Kidney glomerular epithelial cell (primary cell): ENCODE measurements at regions not wholly inside any gene's neighbourhood (a gene's known extent, or its start where the extent isn't known, plus 50 kb on each side); places are given as distances from the start of the nearest gene placed in this dataset.

ENCODE experiments used
- DNase-seq: peaks from one replicate; lab custom pipeline; 2025; lab: John Stamatoyannopoulos, UW

DNA sequence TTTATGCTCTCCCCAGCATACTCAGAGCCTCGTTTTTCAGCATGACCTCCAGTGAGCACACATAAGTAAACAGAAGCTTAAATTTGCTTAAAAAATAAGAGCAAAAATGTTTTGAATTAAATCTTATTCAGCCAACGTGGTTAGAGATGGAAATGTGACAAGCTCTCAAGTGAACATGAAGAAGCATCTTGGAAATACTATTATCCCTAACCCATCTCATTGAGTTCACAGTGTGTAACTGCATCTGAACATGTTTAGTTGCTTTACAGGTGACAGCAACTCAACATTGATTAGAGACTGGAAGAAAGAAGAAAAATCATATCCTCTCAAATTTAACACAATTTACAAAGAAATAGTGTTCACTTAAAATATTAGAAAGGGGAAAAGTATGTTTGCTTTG, 1785.1 kb downstream of the MAT2B start:
- no peak for DNase-seq

DNA sequence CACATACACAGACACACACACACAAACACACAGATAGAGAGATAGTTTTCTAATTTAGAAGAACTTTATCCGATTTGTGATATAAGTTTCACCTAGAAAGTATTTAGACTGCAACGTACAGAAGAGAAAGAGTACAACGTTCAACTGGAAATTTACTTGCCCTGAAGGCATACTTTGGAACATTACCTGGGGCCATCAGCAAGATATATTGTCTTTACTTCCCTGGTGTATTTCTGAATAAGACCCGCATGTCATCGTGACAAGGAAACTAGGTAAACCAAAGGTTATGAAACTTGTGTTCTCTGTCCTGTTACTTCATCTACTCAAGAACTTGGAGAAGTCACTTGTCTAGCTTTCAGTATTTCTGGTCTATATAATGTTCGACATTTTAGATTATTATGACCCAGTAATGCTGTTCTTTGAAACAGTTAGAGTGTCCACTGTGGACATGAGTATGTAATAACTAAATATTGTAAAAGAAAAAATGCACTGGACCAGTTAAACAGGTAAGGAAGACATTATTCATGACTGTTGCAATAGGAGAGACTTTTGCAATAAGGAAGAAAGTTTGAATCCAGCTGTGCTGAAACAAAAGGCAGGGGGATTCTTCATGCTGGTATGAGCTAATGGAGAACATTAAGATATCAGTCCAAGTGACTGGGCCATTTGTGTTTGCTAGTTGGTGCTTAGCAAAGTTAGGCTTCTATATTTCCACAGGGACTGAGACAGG, 1791.1 kb downstream of the MAT2B start:
- no peak for DNase-seq

DNA sequence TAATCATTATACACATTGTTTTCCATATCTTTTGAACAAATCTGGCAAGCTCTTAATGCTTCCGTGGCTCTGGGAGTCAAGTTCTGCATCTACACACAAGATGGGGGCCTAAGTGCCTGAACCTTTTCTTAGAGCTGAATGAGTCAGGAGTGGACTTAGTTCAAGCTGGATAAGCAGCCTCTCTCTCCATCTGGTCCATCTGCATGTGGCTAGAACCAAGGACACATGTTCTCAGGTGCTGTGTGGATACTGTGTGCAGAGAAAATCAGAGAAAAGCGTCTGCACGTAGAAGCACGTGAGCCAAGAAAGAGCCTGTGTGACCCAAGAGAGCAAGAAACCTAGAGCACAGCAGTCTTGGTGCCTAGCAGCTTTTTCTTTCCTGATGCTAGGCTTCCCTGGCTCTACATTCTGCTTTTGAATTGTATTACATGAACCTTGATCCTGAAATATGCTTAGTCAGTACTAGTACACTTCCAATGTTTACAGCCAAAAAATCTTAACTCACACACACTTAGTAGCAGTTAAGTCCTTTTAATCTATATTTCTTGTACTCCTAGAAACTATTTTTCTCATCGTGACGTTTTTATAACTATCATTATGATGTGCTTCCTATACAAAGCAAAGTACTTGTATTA, 1798.9 kb downstream of the MAT2B start:
- no peak for DNase-seq

DNA sequence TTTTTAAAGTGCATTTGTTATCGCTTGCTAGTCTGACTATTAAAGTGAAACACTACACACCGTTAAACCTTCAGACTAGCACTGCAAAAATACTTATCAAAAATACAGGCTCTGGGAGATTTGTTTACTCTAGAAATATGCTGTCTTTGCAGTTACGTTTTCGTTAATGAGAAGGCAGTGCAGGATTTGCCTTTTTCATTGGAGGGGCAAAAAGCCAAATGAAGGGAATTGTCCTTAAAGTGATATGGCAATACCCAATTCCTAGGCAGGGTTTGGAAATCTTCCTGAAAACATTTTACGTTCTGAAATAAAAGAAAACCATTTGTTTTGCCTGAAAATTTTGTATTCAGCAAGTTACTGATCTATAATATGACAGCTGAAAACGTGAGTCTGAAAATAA, 1800.2 kb downstream of the MAT2B start:
- no peak for DNase-seq

DNA sequence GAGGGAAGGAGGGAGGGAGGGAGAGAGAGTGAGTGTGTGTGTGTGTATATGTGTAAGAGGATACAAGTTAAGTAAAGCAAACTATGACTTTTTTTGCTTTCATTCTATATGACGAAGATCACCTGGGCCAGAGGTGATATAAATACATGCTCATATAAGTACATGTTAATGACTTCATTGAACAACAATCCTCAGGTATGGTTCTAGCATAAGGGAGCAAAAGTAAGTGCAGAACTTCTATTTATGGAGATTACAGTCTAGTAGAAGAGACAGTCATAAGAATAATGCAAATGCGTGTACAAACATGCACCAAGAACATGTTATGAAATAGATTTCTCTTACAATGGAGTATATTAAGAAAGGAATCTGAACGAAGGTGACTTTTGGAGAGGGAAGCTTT, 1804.0 kb downstream of the MAT2B start:
- DNase-seq = no peak

DNA sequence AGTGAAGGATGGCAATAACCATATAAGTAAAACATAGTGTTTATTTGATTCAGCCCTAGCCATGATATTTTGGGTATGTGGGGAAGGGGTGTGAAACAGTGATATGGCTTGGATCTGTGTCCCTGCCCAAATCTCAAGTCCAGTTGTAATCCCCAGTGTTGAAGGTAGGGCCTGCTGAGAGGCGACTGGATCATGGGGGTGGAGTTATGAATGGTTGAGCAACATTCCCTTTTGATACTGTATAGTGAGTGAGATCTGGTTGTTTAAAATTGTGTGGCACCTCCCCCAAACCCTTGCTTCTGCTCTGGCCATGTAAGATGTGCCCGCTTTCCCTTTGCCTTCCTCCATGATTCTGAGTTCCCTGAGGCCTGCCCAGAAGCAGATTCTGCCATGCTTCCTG, 1804.6 kb downstream of the MAT2B start:
- DNase-seq = no peak

DNA sequence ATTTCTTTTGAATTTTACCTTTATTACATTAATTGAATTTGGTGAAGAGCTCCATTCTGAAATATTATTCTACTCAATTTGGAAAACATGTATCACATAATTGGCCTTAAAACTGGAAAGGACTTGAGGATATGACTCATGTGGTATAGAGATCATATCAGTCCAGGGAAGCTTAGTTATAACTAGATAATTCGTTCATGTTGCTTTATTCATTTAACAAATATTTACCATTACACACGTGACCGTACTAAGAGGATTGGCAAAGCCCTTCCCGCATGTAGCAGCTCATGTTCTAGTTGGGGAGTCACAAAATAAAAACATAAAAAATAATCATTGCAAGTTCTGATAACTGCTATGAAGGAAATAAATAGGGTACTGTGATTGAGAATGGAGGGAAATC, 1816.5 kb downstream of the MAT2B start:
- no peak for DNase-seq

DNA sequence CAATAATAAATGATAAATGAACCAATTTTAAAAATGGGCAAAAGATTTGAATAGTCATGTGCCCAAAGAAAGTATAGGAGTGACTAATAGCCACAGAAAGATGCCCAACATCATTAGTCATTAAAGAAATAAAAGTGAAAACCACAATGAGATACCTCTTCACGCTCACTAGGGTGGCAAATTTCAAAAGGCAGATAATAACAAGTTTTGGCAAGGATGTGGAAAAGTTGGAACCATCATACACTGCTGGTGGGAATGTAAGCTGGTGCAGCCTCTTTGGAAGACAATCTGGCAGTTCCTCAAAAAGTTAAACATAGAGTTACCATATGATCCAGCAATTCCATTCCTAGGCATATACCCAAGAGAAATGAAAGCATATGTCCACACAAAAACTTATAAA, 1819.8 kb downstream of the MAT2B start:
- peak; percentile 50 for DNase-seq

DNA sequence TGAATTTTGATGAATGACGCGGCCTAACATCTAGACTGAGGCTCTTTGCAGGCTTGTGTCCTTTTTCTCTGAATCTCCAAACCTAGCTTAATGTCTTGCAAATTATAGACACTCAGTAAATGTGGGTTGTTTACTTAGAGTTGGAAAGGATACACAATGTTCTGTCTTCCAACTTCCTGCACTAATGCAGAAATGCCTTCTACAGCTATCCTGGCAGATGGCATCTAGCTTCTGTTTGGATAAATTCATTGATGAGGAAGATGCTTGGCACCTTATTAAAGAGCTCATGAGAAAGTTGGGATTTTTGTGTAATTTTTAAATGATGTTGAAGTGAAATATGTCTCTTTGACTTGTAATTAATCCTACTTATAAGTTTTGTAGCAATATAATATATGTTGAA, 1822.2 kb downstream of the MAT2B start:
- DNase-seq = no peak

DNA sequence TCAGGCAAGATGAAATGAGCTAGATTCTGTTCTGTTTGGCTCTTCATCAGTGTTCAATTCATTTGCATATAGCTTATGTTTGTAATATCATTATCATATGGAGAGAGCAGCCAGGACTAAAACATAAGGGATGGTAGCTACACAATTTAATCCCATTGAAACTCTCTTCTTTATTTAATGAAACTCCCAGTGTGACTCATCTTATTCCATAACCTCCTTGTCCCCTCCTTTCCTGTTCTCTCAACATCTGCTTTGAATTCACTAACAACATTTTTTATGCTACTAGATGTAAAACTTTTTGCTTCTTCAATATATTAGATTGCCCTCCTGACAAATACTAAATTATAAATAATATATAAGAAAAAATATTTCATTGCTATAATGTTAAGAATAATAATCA, 1823.4 kb downstream of the MAT2B start:
- DNase-seq = no peak

DNA sequence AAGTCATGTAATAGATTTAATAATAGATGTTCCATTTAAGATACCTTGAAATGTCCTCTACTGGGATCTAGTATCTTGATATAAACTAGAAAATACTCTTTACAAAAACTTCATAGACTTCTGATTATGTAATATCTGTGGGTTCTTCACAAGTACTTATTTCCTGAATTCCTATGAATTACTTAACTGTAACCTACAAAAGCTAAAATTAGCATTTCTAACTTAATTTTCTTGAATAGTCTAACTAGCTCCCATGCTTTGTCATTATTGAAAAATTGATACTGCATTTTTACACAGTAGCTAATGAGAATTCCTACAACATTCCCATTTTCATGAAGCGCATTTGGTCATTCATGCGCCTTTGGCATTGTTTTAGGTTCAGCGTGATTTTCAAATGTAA, 1828.2 kb downstream of the MAT2B start:
- DNase-seq = peak; percentile 28

DNA sequence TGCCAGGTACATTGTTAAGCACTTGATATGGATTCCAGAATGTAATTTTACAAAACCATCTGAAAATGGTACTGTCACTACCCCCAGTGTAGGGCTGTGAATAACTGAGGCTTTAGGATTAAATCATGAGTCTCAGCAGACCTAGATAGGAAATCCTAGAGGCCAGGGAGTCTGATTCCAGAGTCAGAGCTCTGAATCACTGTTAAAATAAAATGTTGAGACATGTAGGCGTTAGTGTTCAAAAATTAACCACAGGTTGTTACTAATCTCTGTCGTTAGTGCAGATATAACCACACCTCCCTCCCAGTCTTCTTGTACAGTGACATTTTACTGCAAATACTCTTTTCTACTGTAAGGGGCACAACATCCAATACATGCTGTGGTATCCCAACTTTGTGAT, 1828.8 kb downstream of the MAT2B start:
- peak; percentile 86 for DNase-seq

DNA sequence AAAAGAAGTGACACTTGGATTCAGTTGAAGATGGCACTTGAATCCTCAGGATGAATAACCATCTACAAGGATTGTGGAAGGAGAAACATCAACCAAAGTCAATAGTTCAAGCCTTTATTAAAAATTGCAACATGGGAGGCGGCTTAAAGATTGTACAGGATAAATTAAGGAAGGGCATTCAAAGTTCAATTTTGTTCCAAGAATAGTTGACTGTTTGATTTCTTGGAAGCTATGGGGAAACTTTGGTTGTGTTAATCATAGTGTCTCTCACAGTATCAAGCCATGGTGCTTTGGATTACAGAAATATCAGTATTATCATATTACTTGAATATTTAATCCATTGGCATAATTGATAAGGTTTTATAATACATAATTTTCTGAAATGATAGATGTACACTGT, 1844.3 kb downstream of the MAT2B start:
- DNase-seq = no peak

DNA sequence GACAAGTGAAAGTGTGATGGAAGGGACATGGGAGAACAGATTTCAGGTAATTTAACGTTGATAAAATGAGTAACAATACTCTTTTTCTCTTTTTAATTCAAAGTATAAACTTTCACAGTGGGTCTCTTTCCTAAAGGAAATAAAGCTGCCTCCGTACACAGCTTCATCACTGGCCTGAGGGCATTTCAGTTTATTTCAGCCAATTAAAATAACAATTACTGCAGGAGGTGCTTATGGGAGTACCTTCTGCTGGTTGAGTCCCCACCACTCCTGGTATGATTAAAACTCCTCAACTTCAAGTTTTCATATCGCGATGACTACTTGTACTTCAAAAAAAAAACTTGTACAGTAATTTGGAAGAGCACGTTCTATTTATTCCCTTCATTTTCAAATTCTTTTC, 1845.9 kb downstream of the MAT2B start:
- DNase-seq = no peak

DNA sequence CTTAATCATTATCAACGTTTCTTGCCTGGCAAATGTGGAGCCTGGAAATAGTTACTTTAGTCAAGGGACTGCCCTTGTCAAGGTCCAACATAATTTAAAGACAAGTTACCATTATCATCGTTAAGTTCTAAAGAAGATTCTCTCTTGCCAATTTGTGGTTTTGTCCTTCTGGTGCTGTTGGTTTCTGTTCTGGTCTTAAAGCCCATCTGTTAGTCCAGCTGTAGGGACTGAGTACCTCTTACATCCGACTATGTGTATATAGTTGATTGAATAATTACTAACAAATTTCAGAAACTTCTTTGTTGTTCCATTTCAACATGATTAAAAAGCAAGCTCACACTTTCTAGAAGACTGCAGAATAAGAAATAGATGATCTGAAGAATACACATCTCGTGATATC, 1854.9 kb downstream of the MAT2B start:
- no peak for DNase-seq

DNA sequence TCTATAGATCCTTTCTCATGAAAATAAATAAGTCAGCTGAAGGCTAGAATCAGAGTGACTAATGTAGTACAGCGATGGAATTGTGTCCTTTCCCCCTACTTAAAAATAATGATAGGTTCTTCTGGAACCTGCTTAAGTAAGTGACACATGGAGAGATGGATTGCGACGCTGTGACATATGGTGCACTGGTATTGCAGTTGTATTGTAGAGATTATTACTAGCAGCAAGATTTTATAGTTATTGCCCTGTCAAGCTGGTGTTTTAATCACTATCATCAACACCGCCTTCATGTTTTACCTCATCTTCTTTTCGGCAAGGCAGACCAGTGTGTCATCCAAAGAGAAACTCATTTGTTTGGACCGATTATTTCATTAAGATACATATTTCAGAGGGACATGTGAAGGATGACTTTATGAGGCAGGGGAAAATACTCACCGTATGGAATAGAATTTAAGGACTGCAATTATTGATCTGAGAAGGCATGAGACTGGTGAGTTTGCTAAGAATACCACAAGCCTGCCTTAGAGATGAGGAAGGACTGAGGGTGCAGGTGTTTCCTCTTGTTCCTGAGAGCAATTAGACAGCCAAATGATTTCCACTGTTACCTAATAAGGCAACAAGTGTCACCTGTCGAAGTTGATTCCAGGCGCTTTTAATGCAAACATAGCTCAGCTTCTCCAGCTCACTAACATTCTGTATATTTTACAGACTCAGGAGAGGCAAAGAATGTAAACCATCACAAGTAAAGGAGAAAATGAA, 1855.5 kb downstream of the MAT2B start:
- DNase-seq = no peak

DNA sequence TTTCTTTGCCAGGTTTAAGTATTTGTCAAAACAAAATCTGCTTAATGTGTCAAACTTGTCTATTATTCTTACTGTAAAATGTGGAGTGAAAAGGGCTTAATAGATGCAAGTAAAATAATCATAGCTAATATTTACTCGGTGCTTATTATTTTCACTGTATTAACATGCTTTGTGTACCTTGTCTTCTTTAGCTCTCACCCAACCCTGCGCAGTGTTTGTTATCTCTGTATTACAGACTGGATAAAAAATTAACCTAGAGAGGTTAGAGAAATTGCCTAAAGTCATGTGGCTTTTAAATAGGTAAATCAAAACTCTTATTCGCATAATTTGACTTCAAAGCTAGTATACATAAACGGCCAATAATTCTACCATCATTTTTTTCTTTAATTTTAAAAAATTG, 1864.8 kb downstream of the MAT2B start:
- DNase-seq = no peak

DNA sequence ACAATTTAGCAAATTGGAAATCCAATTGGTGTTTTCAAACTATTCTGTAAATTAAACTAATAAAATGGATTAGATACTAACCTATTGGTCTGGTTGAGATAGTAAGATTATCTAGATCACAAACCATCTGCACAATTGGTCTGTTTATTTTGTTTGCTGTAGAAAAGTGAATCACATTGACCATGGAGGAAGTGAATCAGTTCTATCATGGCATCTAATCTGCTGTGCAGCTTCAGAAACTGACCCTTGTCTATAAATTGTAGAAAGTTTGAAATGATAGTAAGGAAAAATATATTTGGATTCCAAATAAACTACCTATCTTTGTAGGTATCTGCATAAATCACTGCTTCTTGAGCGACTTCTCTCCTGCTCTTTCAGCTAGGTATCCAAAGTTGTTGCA, 1865.4 kb downstream of the MAT2B start:
- no peak for DNase-seq

DNA sequence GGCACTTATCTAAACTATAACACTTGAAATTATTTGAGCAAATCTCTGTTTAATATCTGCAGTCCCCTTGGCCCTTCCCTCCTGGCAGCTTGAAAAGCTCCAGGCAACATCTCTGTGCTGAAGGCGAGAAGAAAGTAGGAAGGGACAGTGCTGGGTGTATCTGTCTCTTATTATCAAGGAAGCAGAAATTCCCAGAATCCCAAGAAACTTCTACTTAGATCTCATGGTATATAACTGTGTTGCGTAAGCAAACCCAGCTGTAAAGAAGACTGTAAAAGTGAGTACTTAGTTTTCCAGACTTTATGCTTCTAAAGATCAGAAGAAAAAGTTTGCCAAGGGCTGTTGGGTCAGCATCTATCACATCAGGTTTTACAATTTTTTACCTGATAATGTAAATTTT, 1869.8 kb downstream of the MAT2B start:
- DNase-seq = no peak

DNA sequence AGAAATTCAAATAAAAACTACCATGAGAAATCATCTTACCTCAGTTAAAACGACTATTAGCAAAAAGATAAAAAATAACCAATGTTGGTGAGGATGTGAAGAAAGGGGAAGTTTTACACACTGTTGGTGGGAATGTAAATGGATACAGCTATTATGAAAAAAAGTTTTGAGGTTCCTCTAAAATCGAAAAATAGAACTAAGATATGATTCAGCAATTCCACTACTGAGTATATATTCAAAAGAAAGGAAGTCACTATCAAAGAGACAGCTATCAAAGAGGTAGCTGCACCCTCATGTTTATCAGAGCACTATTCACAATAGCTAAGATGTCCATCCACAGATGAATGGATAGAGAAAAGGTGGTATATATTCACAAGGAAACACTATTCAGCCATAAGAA, 1888.4 kb downstream of the MAT2B start:
- no peak for DNase-seq

DNA sequence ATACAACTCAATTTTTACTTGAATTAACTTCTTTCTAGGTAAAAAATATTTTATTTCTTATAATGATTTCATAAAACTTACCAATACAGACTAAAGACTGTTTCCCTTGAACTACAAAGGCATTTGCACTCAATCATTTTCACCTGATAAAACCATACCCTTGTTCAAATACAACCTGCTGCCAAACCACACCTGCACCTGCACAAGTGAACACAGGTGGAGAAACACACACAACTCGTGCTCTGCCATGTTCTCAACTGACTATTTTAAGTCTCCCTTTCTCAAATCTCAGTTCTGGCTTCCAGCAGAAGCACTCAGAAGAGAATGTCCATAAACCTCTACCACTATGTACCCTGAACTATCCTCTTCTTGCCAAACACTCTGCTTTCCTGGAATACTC, 1892.1 kb downstream of the MAT2B start:
- no peak for DNase-seq

DNA sequence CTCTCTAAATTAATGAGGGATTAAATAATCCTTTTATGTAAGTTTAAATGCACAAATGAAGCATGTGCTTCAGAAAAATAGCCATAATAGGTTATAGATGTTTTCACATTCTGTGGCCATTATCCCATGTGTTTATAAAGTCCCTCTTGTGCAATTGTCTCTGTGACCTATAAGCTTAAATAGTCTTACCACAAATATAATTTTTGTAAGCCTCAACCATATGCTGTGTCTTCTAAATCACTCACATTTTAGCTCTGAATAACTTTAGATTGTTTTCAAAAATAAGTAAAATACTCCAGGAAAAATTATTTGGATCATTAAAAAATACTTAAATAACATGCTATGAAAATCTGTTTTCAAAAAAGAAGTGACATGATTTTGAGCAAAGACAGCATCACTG, 1894.7 kb downstream of the MAT2B start:
- DNase-seq = no peak

DNA sequence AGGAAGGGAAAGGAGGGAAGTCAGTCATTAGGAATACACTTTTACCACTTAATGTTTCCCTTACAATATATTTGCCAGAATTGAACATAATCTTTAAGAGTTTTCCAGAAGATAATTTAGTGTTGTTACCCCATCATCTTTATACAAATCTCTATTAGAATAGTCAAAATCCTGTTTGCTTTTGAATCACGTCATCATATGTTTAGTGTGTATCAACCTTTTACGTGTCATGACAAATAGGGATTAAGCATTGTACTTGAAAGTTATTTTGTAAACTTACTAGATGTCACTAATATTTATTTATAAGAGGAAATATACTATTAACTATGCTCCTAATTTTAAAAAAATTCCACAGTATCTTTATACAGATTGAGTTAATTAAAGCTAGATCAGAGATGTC, 1899.5 kb downstream of the MAT2B start:
- no peak for DNase-seq
